Endodermal cell (in vitro differentiated cells): ENCODE measurements at regions not wholly inside any gene's neighbourhood (a gene's known extent, or its start where the extent isn't known, plus 50 kb on each side); places are given as distances from the start of the nearest gene placed in this dataset.

Source experiments
- DNase-seq: peaks from one replicate; pipeline ENCODE4 v3.0.0-alpha.2; 2017
- H3K27ac ChIP-seq: 2 replicates; pipeline ENCODE4 v1.5.1; 2013; ENCODE audit warnings: mild to moderate bottlenecking, low read depth, low read length, moderate library complexity
- H3K27me3 ChIP-seq: 2 replicates; pipeline ENCODE4 v1.6.1; 2013; ENCODE audit warnings: mild to moderate bottlenecking, low read length, moderate library complexity; ENCODE audit not compliant: insufficient read depth, control insufficient read depth, poor library complexity, severe bottlenecking
- H3K36me3 ChIP-seq: 2 replicates; pipeline ENCODE4 v1.7.0; 2013; ENCODE audit warnings: mild to moderate bottlenecking, low read length, moderate library complexity; ENCODE audit not compliant: control insufficient read depth, insufficient read depth
- H3K4me1 ChIP-seq: one replicate; pipeline ENCODE4 v1.7.0; 2013; ENCODE audit warnings: low read length; ENCODE audit not compliant: control insufficient read depth, insufficient read depth
- H3K4me3 ChIP-seq: 2 replicates; pipeline ENCODE4 v1.5.1; 2013; ENCODE audit warnings: mild to moderate bottlenecking, low read length, moderate library complexity
- H3K9ac ChIP-seq: 2 replicates; pipeline ENCODE4 v1.6.1; 2013; ENCODE audit warnings: mild to moderate bottlenecking, low read length, moderate library complexity; ENCODE audit not compliant: poor library complexity, severe bottlenecking; ENCODE audit errors: extremely low read depth
- H3K9me3 ChIP-seq: 2 replicates; pipeline ENCODE4 v1.6.1; 2013; ENCODE audit warnings: mild to moderate bottlenecking, low read length, moderate library complexity; ENCODE audit not compliant: control insufficient read depth
- H3K27ac Mint-ChIP-seq: 2 replicates; pipeline ENCODE4 v1.8.0; 2020; ENCODE audit warnings: mixed read lengths
- H3K27me3 Mint-ChIP-seq: 2 replicates; pipeline ENCODE4 v1.8.0; 2021; ENCODE audit warnings: mild to moderate bottlenecking, mixed read lengths; ENCODE audit not compliant: insufficient read depth
- H3K36me3 Mint-ChIP-seq: 2 replicates; pipeline ENCODE4 v1.8.0; 2020; ENCODE audit warnings: low read depth, mixed read lengths
- H3K4me1 Mint-ChIP-seq: 2 replicates; pipeline ENCODE4 v1.8.0; 2020; ENCODE audit warnings: mixed read lengths
- H3K4me3 Mint-ChIP-seq: 2 replicates; pipeline ENCODE4 v1.8.0; 2020; ENCODE audit warnings: mild to moderate bottlenecking, moderate library complexity, mixed read lengths
- H3K9me3 Mint-ChIP-seq: 2 replicates; pipeline ENCODE4 v1.8.0; 2020; ENCODE audit warnings: mild to moderate bottlenecking, mixed read lengths
- CTCF ChIP-seq: fragments of 200-600 bp; sonication (generic); conservative IDR thresholded peaks from 2 replicates; pipeline ENCODE4 v1.5.0; 2021; ENCODE audit warnings: antibody characterized with exemption, mild to moderate bottlenecking
- WGBS, 2 experiments: methylation state at CpG; one replicate each; pipeline versions ENCODE4 v1.1.5 to v1.1.7; 2013; ENCODE audit warnings: missing lambda C conversion rate in 2 of 2, mixed read lengths in 1 of 2; ENCODE audit not compliant: insufficient coverage in 1 of 2, insufficient read length in 1 of 2; 5-methylcytosine and 5-hydroxymethylcytosine counted together

GRCh38 chr12:60419986-60420385 lies 824.2 kb downstream of the SLC16A7 start:
- H3K4me3 ChIP-seq: no peak overlapping the region
- TF ChIP-seq CTCF: no peak
- no peak for DNase-seq
- H3K4me1 Mint-ChIP-seq: no peaks in the 10 kb centered on the region
- H3K27ac ChIP-seq: no peak overlapping the region
- H3K27me3 ChIP-seq: no peaks in the 10 kb centered on the region
- peaks cover 17% of the 10 kb centered on the region for H3K9me3 Mint-ChIP-seq
- H3K4me3 Mint-ChIP-seq: no peak overlapping the region
- H3K36me3 Mint-ChIP-seq: no peaks in the 10 kb centered on the region
- no peaks in the 10 kb centered on the region for H3K27me3 Mint-ChIP-seq
- H3K9me3 ChIP-seq: peaks cover 30% of the 10 kb centered on the region
- no peaks in the 10 kb centered on the region for H3K4me1 ChIP-seq
- H3K9ac ChIP-seq: no peak overlapping the region
- no peaks in the 10 kb centered on the region for H3K36me3 ChIP-seq
- WGBS, 2 experiments: 50 to 100% methylated on average over 1 to 2 of the region's 2 CpGs
- no peak overlapping the region for H3K27ac Mint-ChIP-seq

- no peak overlapping the region for H3K27ac Mint-ChIP-seq
- H3K27me3 ChIP-seq: no peaks in the 10 kb centered on the region
- H3K27ac ChIP-seq: no peak overlapping the region
- H3K9ac ChIP-seq: no peak overlapping the region
- H3K4me3 Mint-ChIP-seq: no peak overlapping the region
- H3K4me1 Mint-ChIP-seq: no peaks in the 10 kb centered on the region
- no peaks in the 10 kb centered on the region for H3K36me3 Mint-ChIP-seq
- no peak for DNase-seq
- peaks cover 6% of the 10 kb centered on the region for H3K9me3 Mint-ChIP-seq
- peaks cover 15% of the 10 kb centered on the region for H3K9me3 ChIP-seq
- H3K4me1 ChIP-seq: no peaks in the 10 kb centered on the region
- no peak overlapping the region for H3K4me3 ChIP-seq
- H3K27me3 Mint-ChIP-seq: no peaks in the 10 kb centered on the region
- TF ChIP-seq CTCF: no peak
- no peaks in the 10 kb centered on the region for H3K36me3 ChIP-seq
- 89% methylated on average over 1 of the region's 1 CpG for WGBS, 2 experiments
Measured at GRCh38 chr12:60421741-60422140, 825.9 kb downstream of the SLC16A7 start.

GRCh38 chr12:60437297-60437696 lies 841.5 kb downstream of the SLC16A7 start:
- Histone ChIP-seq H3K9ac (no peak overlapping the region), H3K4me1 (no peaks in the 10 kb centered on the region), H3K9me3 (peaks cover 44% of the 10 kb centered on the region), H3K27me3 (no peaks in the 10 kb centered on the region), H3K4me3 (no peak overlapping the region), H3K27ac (no peak overlapping the region), H3K36me3 (no peaks in the 10 kb centered on the region)
- peaks cover 22% of the 10 kb centered on the region for H3K9me3 Mint-ChIP-seq
- H3K4me3 Mint-ChIP-seq: no peak overlapping the region
- H3K27ac Mint-ChIP-seq: no peak overlapping the region
- H3K4me1 Mint-ChIP-seq: peaks cover 3% of the 10 kb centered on the region
- no peak for TF ChIP-seq CTCF
- no peak for DNase-seq
- H3K27me3 Mint-ChIP-seq: peaks cover 6% of the 10 kb centered on the region
- WGBS, 2 experiments: no CpG with 5 or more reads among the region's 1 CpG
- H3K36me3 Mint-ChIP-seq: no peaks in the 10 kb centered on the region
